ENCODE measurements at regions not wholly inside any gene's neighbourhood (a gene's known extent, or its start where the extent isn't known, plus 50 kb on each side); places are given as distances from the start of the nearest gene placed in this dataset.
A peak's percentile ranks its signal among the peaks of the same experiment; 100 is the strongest.

GRCh38 chr17:65324611-65325342 lies 187.6 kb downstream of the RGS9 start:
- WGBS, 2 donors (ENCODE audit: low coverage in 1 of 2) = 63 to 77% methylated on average over 5 of the region's 5 CpGs
- H3K4me3 ChIP-seq = no peak overlapping the region
- H3K27me3 ChIP-seq = no peaks in the 10 kb centered on the region
- no peak overlapping the region for H3K27ac ChIP-seq
- TF ChIP-seq EP300 (IDR thresholded peaks at IDR 0.05) = no peak
- TF ChIP-seq POLR2AphosphoS5 (IDR thresholded peaks at IDR 0.05) = peak; percentile 78
- H3K4me1 ChIP-seq = peaks cover 0 to 9% (median 0%) of the 10 kb centered on the region in 3 donors
- ATAC-seq = peak; percentile 88
- H3K36me3 ChIP-seq = no peaks in the 10 kb centered on the region
- H3K9me3 ChIP-seq = no peaks in the 10 kb centered on the region

DNA sequence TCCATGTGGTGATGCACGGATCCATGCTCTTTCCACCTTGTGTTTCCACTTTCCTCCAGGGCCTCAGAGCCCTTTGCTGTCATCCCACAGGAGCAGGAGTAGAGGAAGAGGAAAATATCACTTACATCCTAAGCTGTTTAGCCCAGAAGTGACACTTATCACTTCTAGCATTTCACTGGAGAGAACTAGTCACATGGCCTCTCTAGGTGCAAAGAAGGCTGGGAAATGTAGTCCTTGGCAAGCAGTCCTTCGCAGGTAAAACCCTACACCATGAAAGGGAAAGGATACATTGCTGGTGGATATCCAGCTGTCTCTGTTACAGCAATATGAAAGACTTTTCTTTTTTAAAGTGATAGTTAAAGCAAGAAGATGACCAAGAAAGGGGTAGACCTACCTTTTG lies 185.9 kb downstream of the RGS9 start:
- Histone ChIP-seq H3K27me3 (no peaks in the 10 kb centered on the region), H3K9me3 (no peaks in the 10 kb centered on the region), H3K36me3 (no peaks in the 10 kb centered on the region), H3K4me3 (no peak overlapping the region), H3K4me1 (peaks cover 0 to 9% (median 0%) of the 10 kb centered on the region in 3 donors), H3K27ac (no peak overlapping the region)
- ATAC-seq = no peak
- TF ChIP-seq POLR2AphosphoS5 (IDR thresholded peaks at IDR 0.05) (no peak), POLR2A (IDR thresholded peaks at IDR 0.05) (no peak), EP300 (IDR thresholded peaks at IDR 0.05) (no peak)
- TF ChIP-seq, protein P1, sequence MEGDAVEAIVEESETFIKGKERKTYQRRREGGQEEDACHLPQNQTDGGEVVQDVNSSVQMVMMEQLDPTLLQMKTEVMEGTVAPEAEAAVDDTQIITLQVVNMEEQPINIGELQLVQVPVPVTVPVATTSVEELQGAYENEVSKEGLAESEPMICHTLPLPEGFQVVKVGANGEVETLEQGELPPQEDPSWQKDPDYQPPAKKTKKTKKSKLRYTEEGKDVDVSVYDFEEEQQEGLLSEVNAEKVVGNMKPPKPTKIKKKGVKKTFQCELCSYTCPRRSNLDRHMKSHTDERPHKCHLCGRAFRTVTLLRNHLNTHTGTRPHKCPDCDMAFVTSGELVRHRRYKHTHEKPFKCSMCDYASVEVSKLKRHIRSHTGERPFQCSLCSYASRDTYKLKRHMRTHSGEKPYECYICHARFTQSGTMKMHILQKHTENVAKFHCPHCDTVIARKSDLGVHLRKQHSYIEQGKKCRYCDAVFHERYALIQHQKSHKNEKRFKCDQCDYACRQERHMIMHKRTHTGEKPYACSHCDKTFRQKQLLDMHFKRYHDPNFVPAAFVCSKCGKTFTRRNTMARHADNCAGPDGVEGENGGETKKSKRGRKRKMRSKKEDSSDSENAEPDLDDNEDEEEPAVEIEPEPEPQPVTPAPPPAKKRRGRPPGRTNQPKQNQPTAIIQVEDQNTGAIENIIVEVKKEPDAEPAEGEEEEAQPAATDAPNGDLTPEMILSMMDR (IDR thresholded peaks at IDR 0.05) = no peak
- WGBS, 2 donors (ENCODE audit: low coverage in 1 of 2) = 86 to 100% methylated on average over 1 of the region's 2 CpGs

DNA sequence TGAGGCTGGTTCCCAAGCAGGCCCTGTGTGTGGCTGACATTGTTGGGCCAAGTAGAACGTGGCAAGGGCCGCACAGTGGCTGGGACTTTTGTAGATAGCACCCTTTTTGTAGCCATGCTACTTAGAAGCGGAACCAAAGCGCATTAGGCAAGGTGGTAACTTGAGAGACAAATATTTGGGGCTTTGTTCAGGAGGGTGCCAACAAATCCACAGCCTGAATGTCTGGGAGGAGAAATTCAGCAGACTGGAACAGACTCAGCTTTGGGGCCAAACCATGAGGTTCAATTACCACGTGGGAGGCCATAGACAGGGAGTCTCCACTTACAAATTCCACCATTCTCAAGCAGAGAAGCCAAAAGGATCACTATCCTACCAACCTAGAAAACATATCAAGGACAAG lies 183.7 kb downstream of the RGS9 start:
- no peak for TF ChIP-seq EP300 (IDR thresholded peaks at IDR 0.05)
- no peak for TF ChIP-seq POLR2AphosphoS5 (IDR thresholded peaks at IDR 0.05)
- no peak for TF ChIP-seq POLR2A (IDR thresholded peaks at IDR 0.05)
- TF ChIP-seq, protein P1 (IDR thresholded peaks at IDR 0.05) = no peak
- Histone ChIP-seq H3K9me3 (no peaks in the 10 kb centered on the region), H3K36me3 (no peaks in the 10 kb centered on the region), H3K27ac (no peak overlapping the region), H3K4me3 (no peak overlapping the region), H3K4me1 (peaks cover 0 to 9% (median 0%) of the 10 kb centered on the region in 3 donors), H3K27me3 (no peaks in the 10 kb centered on the region)
- WGBS, 2 donors (ENCODE audit: low coverage in 1 of 2) = 78 to 80% methylated on average over 1 to 5 of the region's 5 CpGs
- ATAC-seq = no peak

- Histone ChIP-seq H3K9me3 (no peaks in the 10 kb centered on the region), H3K36me3 (no peaks in the 10 kb centered on the region), H3K4me1 (no peaks in the 10 kb centered on the region), H3K27ac (no peak overlapping the region), H3K27me3 (peaks cover 15% of the 10 kb centered on the region), H3K4me3 (no peak overlapping the region)
- ATAC-seq = no peak
- TF ChIP-seq POLR2A (IDR thresholded peaks at IDR 0.05) = no peak
- 55 to 65% methylated on average over 4 to 6 of the region's 6 CpGs for WGBS, 2 donors (ENCODE audit: low coverage in 1 of 2)
These were observed 177.0 kb downstream of the RGS9 start for GRCh38 chr17:65314212-65314611.

DNA sequence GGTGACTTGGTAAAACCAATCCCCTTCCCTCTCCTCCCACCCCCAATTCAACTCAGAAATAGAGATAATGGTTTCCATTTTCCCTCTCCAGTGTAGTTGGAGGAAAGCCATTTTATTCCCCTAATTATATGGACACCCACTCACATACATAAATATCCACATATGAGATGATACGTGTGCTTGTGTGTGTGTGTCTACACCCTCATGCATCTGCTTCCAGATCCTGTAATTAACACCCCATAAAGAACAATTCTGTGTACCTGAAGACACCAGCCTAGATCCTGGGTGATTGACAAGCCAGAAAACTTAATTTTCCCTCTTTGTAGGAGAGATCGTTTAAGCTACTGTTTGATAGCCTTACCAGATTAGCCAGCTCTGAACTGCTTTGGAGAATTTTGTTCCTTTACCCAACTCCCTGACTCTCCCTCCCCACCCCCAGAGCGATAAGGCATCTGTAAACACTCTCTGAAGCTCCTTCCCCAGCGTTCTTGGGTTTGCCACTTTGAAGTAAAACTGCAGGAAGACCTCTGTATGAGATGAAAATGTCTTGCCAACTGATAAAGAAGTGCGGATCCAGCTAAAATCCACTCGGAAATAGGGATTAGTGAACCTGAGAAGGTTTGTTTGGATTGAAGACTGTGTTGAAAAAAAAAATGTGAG lies 175.7 kb downstream of the RGS9 start:
- WGBS, 2 donors (ENCODE audit: low coverage in 1 of 2) = 44 to 53% methylated on average over 4 to 5 of the region's 6 CpGs
- peaks cover 15% of the 10 kb centered on the region for H3K27me3 ChIP-seq
- H3K4me3 ChIP-seq = no peak overlapping the region
- ATAC-seq = no peak
- H3K9me3 ChIP-seq = no peaks in the 10 kb centered on the region
- TF ChIP-seq POLR2A (IDR thresholded peaks at IDR 0.05) = no peak
- TF ChIP-seq, protein P1 (IDR thresholded peaks at IDR 0.05) = no peak
- no peak for TF ChIP-seq POLR2AphosphoS5 (IDR thresholded peaks at IDR 0.05)
- no peak for TF ChIP-seq EP300 (IDR thresholded peaks at IDR 0.05)
- no peak overlapping the region for H3K27ac ChIP-seq
- H3K4me1 ChIP-seq = no peaks in the 10 kb centered on the region
- H3K36me3 ChIP-seq = no peaks in the 10 kb centered on the region

DNA sequence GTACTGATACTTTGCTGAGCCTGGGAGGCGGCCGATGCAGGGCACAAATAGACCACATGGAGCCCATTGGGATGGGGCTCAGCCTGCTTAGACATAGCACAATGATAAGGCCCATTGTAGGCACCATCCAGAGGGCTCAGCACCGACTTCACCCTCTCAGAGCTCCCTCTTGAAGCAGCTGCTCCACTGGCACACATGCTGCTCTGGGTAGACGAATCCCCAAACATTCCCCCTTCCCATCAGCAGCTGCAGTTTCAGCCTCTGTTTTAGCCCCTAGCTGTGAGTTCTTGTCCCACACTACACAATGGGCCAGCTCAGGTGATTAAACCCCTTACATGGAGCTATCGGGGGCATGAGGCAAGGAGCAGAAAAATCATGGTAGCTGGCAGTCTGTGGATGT lies 174.1 kb downstream of the RGS9 start:
- 100% methylated on average over 2 to 3 of the region's 5 CpGs for WGBS, 2 donors (ENCODE audit: low coverage in 1 of 2)
- peaks cover 15% of the 10 kb centered on the region for H3K27me3 ChIP-seq
- TF ChIP-seq POLR2AphosphoS5 (IDR thresholded peaks at IDR 0.05) (no peak), POLR2A (IDR thresholded peaks at IDR 0.05) (no peak), EP300 (IDR thresholded peaks at IDR 0.05) (no peak)
- TF ChIP-seq, protein P1 (IDR thresholded peaks at IDR 0.05) = no peak
- ATAC-seq = no peak
- H3K27ac ChIP-seq = no peak overlapping the region
- no peaks in the 10 kb centered on the region for H3K9me3 ChIP-seq
- H3K36me3 ChIP-seq = no peaks in the 10 kb centered on the region
- H3K4me3 ChIP-seq = no peak overlapping the region
- no peaks in the 10 kb centered on the region for H3K4me1 ChIP-seq
